ENCODE measurements at regions not wholly inside any gene's neighbourhood (a gene's known extent, or its start where the extent isn't known, plus 50 kb on each side); places are given as distances from the start of the nearest gene placed in this dataset.
"Not testable (repeated sequence)": the region's sequence is repeated elsewhere in the genome, so short reads cannot be mapped to it uniquely, and the experiment has no call there.

DNA sequence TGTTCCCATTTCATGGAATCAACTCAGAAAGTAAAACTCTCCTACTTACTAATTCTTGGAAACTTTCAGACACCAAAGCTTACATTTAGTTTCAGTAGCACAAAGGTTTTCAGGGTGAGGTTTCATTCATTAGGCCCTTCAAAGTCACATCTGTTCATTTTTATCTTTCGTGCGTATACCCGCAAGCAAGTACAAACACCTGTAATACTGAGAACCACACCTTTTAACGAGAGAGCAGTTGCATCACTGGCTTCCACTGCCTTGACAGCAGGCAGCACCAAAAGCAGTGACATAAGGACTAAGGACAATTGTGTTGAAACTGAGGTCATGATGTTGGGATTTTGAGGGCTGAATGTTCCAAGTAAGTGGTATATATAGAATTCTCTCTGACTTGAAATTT, 60.5 kb downstream of the GOLGA6L22 start:
- WGBS, 2 donors = no CpG with 5 or more reads among the region's 4 CpGs
- not testable (repeated sequence) for H3K27me3 ChIP-seq (ENCODE audit: control insufficient read depth in 3 of 3, insufficient read depth in 3 of 3, low read length in 2 of 3); H3K36me3 ChIP-seq (ENCODE audit: control insufficient read depth in 4 of 4, insufficient read depth in 4 of 4, low read length in 4 of 4); H3K4me1 ChIP-seq (ENCODE audit: control insufficient read depth in 5 of 5, insufficient read depth in 5 of 5, low read length in 5 of 5); H3K9me3 ChIP-seq (ENCODE audit: control insufficient read depth in 4 of 4, insufficient read depth in 3 of 4, low read length in 3 of 4); H3K4me3 ChIP-seq; DNase-seq; H3K27ac ChIP-seq (ENCODE audit: low read depth in 1 of 2, low read length in 1 of 2); ATAC-seq (ENCODE audit: insufficient read depth, low FRiP score); H3K9ac ChIP-seq (ENCODE audit: insufficient read depth in 1 of 2, low read length in 2 of 2)

DNA sequence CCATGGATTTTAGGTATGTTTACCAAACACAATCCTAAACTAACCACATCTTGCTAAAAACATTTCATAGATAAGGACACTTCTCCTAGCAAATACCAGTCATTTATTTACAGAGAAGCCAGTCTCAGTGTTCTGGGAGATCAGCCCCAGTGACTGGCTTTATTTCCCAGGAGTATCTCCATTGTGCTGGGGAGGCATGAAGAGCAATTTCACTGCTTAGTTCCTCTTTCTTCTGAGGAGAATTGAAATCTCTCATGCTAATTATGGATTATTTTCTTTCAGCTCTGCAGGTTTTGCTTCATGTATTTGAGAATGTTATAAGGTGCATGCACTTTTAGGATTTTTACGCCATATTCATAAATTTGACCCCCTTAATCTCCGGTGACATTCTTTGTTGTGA, 67.8 kb downstream of the GOLGA6L22 start:
- not testable (repeated sequence) for H3K4me3 ChIP-seq; DNase-seq; H3K36me3 ChIP-seq (ENCODE audit: control insufficient read depth in 4 of 4, insufficient read depth in 4 of 4, low read length in 4 of 4); ATAC-seq (ENCODE audit: insufficient read depth, low FRiP score); H3K9ac ChIP-seq (ENCODE audit: insufficient read depth in 1 of 2, low read length in 2 of 2); H3K9me3 ChIP-seq (ENCODE audit: control insufficient read depth in 4 of 4, insufficient read depth in 3 of 4, low read length in 3 of 4); H3K27ac ChIP-seq (ENCODE audit: low read depth in 1 of 2, low read length in 1 of 2); H3K4me1 ChIP-seq (ENCODE audit: control insufficient read depth in 5 of 5, insufficient read depth in 5 of 5, low read length in 5 of 5); H3K27me3 ChIP-seq (ENCODE audit: control insufficient read depth in 3 of 3, insufficient read depth in 3 of 3, low read length in 2 of 3)
- no CpG with 5 or more reads among the region's 2 CpGs for WGBS, 2 donors

DNA sequence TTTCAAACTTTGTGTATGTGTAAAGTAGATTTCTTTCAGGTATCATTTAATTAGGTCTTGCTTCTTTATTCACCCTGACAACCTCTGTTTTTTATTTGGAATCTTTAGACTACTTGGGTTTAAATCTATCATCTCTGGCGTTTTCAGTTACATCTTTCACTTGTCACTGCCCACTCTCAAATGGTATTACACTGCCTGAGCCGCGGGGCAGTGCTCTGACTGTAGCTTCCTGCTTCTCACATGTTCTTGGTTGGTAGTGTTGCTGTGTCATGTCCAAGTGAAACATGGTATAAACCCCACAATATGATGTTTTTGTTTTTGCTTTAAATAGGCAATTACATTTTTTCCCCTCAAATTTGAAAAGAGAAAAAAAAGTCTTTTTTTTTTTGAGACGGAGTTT, 68.3 kb downstream of the GOLGA6L22 start:
- not testable (repeated sequence) for DNase-seq; H3K4me1 ChIP-seq (ENCODE audit: control insufficient read depth in 5 of 5, insufficient read depth in 5 of 5, low read length in 5 of 5); H3K9me3 ChIP-seq (ENCODE audit: control insufficient read depth in 4 of 4, insufficient read depth in 3 of 4, low read length in 3 of 4); H3K27ac ChIP-seq (ENCODE audit: low read depth in 1 of 2, low read length in 1 of 2); ATAC-seq (ENCODE audit: insufficient read depth, low FRiP score); H3K4me3 ChIP-seq; H3K36me3 ChIP-seq (ENCODE audit: control insufficient read depth in 4 of 4, insufficient read depth in 4 of 4, low read length in 4 of 4); H3K27me3 ChIP-seq (ENCODE audit: control insufficient read depth in 3 of 3, insufficient read depth in 3 of 3, low read length in 2 of 3); H3K9ac ChIP-seq (ENCODE audit: insufficient read depth in 1 of 2, low read length in 2 of 2)
- WGBS, 2 donors = 15 to 43% methylated on average over 2 of the region's 4 CpGs

- WGBS, 2 donors = no CpG with 5 or more reads among the region's 6 CpGs
- not testable (repeated sequence) for H3K27me3 ChIP-seq (ENCODE audit: control insufficient read depth in 3 of 3, insufficient read depth in 3 of 3, low read length in 2 of 3); H3K4me3 ChIP-seq; H3K27ac ChIP-seq (ENCODE audit: low read depth in 1 of 2, low read length in 1 of 2); H3K36me3 ChIP-seq (ENCODE audit: control insufficient read depth in 4 of 4, insufficient read depth in 4 of 4, low read length in 4 of 4); H3K9ac ChIP-seq (ENCODE audit: insufficient read depth in 1 of 2, low read length in 2 of 2); H3K9me3 ChIP-seq (ENCODE audit: control insufficient read depth in 4 of 4, insufficient read depth in 3 of 4, low read length in 3 of 4); H3K4me1 ChIP-seq (ENCODE audit: control insufficient read depth in 5 of 5, insufficient read depth in 5 of 5, low read length in 5 of 5); DNase-seq; ATAC-seq (ENCODE audit: insufficient read depth, low FRiP score)
These were observed 70.5 kb downstream of the GOLGA6L22 start for GRCh38 chr15:22529200-22529599.

- H3K9me3 ChIP-seq (ENCODE audit: control insufficient read depth in 4 of 4, insufficient read depth in 3 of 4, low read length in 3 of 4); H3K4me3 ChIP-seq; ATAC-seq (ENCODE audit: insufficient read depth, low FRiP score); H3K9ac ChIP-seq (ENCODE audit: insufficient read depth in 1 of 2, low read length in 2 of 2); DNase-seq; H3K4me1 ChIP-seq (ENCODE audit: control insufficient read depth in 5 of 5, insufficient read depth in 5 of 5, low read length in 5 of 5); H3K27ac ChIP-seq (ENCODE audit: low read depth in 1 of 2, low read length in 1 of 2); H3K36me3 ChIP-seq (ENCODE audit: control insufficient read depth in 4 of 4, insufficient read depth in 4 of 4, low read length in 4 of 4); H3K27me3 ChIP-seq (ENCODE audit: control insufficient read depth in 3 of 3, insufficient read depth in 3 of 3, low read length in 2 of 3): not testable (repeated sequence)
- WGBS, 2 donors = 92 to 97% methylated on average over 9 to 11 of the region's 13 CpGs
These were observed 101.0 kb downstream of the GOLGA6L22 start for GRCh38 chr15:22559701-22560100.

GRCh38 chr15:22561716-22562115, 103.0 kb downstream of the GOLGA6L22 start:
- not testable (repeated sequence) for H3K36me3 ChIP-seq (ENCODE audit: control insufficient read depth in 4 of 4, insufficient read depth in 4 of 4, low read length in 4 of 4); H3K4me3 ChIP-seq; H3K27me3 ChIP-seq (ENCODE audit: control insufficient read depth in 3 of 3, insufficient read depth in 3 of 3, low read length in 2 of 3); H3K27ac ChIP-seq (ENCODE audit: low read depth in 1 of 2, low read length in 1 of 2); H3K9ac ChIP-seq (ENCODE audit: insufficient read depth in 1 of 2, low read length in 2 of 2); H3K4me1 ChIP-seq (ENCODE audit: control insufficient read depth in 5 of 5, insufficient read depth in 5 of 5, low read length in 5 of 5); H3K9me3 ChIP-seq (ENCODE audit: control insufficient read depth in 4 of 4, insufficient read depth in 3 of 4, low read length in 3 of 4); ATAC-seq (ENCODE audit: insufficient read depth, low FRiP score); DNase-seq
- WGBS, 2 donors = 49 to 88% methylated on average over 1 to 3 of the region's 10 CpGs

- not testable (repeated sequence) for H3K9me3 ChIP-seq (ENCODE audit: control insufficient read depth in 4 of 4, insufficient read depth in 3 of 4, low read length in 3 of 4); H3K9ac ChIP-seq (ENCODE audit: insufficient read depth in 1 of 2, low read length in 2 of 2); H3K27ac ChIP-seq (ENCODE audit: low read depth in 1 of 2, low read length in 1 of 2); DNase-seq; H3K4me1 ChIP-seq (ENCODE audit: control insufficient read depth in 5 of 5, insufficient read depth in 5 of 5, low read length in 5 of 5); H3K36me3 ChIP-seq (ENCODE audit: control insufficient read depth in 4 of 4, insufficient read depth in 4 of 4, low read length in 4 of 4); ATAC-seq (ENCODE audit: insufficient read depth, low FRiP score); H3K27me3 ChIP-seq (ENCODE audit: control insufficient read depth in 3 of 3, insufficient read depth in 3 of 3, low read length in 2 of 3); H3K4me3 ChIP-seq
- WGBS, 2 donors = no CpG with 5 or more reads among the region's 7 CpGs
These were observed 107.8 kb downstream of the GOLGA6L22 start for GRCh38 chr15:22566510-22566909.

GRCh38 chr15:22569486-22569885, 110.8 kb downstream of the GOLGA6L22 start:
- ATAC-seq (ENCODE audit: insufficient read depth, low FRiP score); H3K9ac ChIP-seq (ENCODE audit: insufficient read depth in 1 of 2, low read length in 2 of 2); H3K36me3 ChIP-seq (ENCODE audit: control insufficient read depth in 4 of 4, insufficient read depth in 4 of 4, low read length in 4 of 4); H3K27ac ChIP-seq (ENCODE audit: low read depth in 1 of 2, low read length in 1 of 2); H3K4me3 ChIP-seq; H3K27me3 ChIP-seq (ENCODE audit: control insufficient read depth in 3 of 3, insufficient read depth in 3 of 3, low read length in 2 of 3); H3K4me1 ChIP-seq (ENCODE audit: control insufficient read depth in 5 of 5, insufficient read depth in 5 of 5, low read length in 5 of 5); DNase-seq; H3K9me3 ChIP-seq (ENCODE audit: control insufficient read depth in 4 of 4, insufficient read depth in 3 of 4, low read length in 3 of 4): not testable (repeated sequence)
- no CpG with 5 or more reads among the region's 11 CpGs for WGBS, 2 donors

Data from lung (tissue), 9 donors.